GM18505 (cell line): ENCODE measurements at regions not wholly inside any gene's neighbourhood (a gene's known extent, or its start where the extent isn't known, plus 50 kb on each side); places are given as distances from the start of the nearest gene placed in this dataset.
A peak's percentile ranks its signal among the peaks of the same experiment; 100 is the strongest.

Source experiments
- ATAC-seq: cut with Tn5 transposase; IDR thresholded peaks from one replicate; pipeline ENCODE4 v1.9.1; 2021; ENCODE audit not compliant: unreplicated experiment
- POLR2A ChIP-seq: IDR thresholded peaks from 4 replicates; pipeline ENCODE4 v1.6.1; 2011; ENCODE audit warnings: borderline replicate concordance; ENCODE audit not compliant: insufficient read depth, insufficient read length; ENCODE audit errors: extremely low read depth

GRCh38 chr2:19488009-19488691 is 129.7 kb upstream of the OSR1 start:
- ATAC-seq, result peak; percentile 97
- no peak for TF ChIP-seq POLR2A

GRCh38 chr2:19484736-19485135 is 126.3 kb upstream of the OSR1 start:
- TF ChIP-seq POLR2A, result no peak
- peak; percentile 73 for ATAC-seq

- no peak for ATAC-seq
- TF ChIP-seq POLR2A, result no peak
Measured at GRCh38 chr2:19480673-19481072, 122.2 kb upstream of the OSR1 start.

GRCh38 chr2:19479666-19480065 is 121.2 kb upstream of the OSR1 start:
- no peak for TF ChIP-seq POLR2A
- ATAC-seq, result no peak

GRCh38 chr2:19478409-19478808 is 120.0 kb upstream of the OSR1 start:
- no peak for ATAC-seq

GRCh38 chr2:19476327-19476726 is 117.9 kb upstream of the OSR1 start:
- no peak for TF ChIP-seq POLR2A
- ATAC-seq, result no peak

More at GRCh38 chr2:19478409-19478808, 120.0 kb upstream of the OSR1 start:
- no peak for TF ChIP-seq POLR2A

GRCh38 chr2:19474128-19474527 is 115.7 kb upstream of the OSR1 start:
- peak; percentile 99 for ATAC-seq
- TF ChIP-seq POLR2A, result no peak

GRCh38 chr2:19473350-19473749 is 114.9 kb upstream of the OSR1 start:
- no peak for TF ChIP-seq POLR2A

GRCh38 chr2:19472391-19472978 is 114.1 kb upstream of the OSR1 start:
- no peak for ATAC-seq
- no peak for TF ChIP-seq POLR2A

More at GRCh38 chr2:19473350-19473749, 114.9 kb upstream of the OSR1 start:
- no peak for ATAC-seq

GRCh38 chr2:19471491-19471890 is 113.1 kb upstream of the OSR1 start:
- no peak for TF ChIP-seq POLR2A
- ATAC-seq, result no peak

GRCh38 chr2:19465978-19466377 is 107.6 kb upstream of the OSR1 start:
- no peak for ATAC-seq
- no peak for TF ChIP-seq POLR2A

GRCh38 chr2:19462256-19462645 is 103.8 kb upstream of the OSR1 start:
- no peak for ATAC-seq
- TF ChIP-seq POLR2A, result no peak

- TF ChIP-seq POLR2A, result no peak
- ATAC-seq, result no peak
Measured at GRCh38 chr2:19461504-19462255, 103.3 kb upstream of the OSR1 start.

- no peak for ATAC-seq
- no peak for TF ChIP-seq POLR2A
Measured at GRCh38 chr2:19460761-19461160, 102.3 kb upstream of the OSR1 start.
